GM12875 (cell line): ENCODE measurements at regions not wholly inside any gene's neighbourhood (a gene's known extent, or its start where the extent isn't known, plus 50 kb on each side); places are given as distances from the start of the nearest gene placed in this dataset.

Source experiments
- H3K4me3 ChIP-seq: one replicate; pipeline ENCODE4 v1.5.1; 2011; ENCODE audit warnings: low read depth, low read length, control low read depth
- TF ChIP-seq, protein P1 (sequence below): IDR thresholded peaks from 2 replicates; pipeline ENCODE4 v1.5.1; 2011; ENCODE audit warnings: low read depth, mild to moderate bottlenecking, control low read depth, inconsistent platforms, low read length, moderate library complexity, borderline replicate concordance; ENCODE audit not compliant: insufficient read depth

DNA sequence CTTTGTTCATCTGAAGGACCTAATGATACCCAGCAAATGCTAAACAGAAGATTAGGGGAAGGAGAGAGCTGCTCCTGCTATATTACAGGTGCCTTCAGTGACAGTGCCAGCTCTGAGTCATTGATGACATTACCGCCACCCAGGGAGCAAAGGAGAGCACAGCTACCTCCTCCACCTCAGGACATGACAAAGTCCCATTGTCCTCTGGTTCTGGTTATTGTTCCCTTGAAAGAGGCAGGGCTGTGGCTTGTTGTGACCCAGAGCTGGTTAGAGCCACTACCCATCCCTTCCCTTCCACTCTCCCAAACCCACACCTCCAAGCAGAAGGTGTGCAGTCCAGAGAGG, 363.5 kb upstream of the DUSP10 start:
- no peak overlapping the region for H3K4me3 ChIP-seq
- TF ChIP-seq, protein P1, sequence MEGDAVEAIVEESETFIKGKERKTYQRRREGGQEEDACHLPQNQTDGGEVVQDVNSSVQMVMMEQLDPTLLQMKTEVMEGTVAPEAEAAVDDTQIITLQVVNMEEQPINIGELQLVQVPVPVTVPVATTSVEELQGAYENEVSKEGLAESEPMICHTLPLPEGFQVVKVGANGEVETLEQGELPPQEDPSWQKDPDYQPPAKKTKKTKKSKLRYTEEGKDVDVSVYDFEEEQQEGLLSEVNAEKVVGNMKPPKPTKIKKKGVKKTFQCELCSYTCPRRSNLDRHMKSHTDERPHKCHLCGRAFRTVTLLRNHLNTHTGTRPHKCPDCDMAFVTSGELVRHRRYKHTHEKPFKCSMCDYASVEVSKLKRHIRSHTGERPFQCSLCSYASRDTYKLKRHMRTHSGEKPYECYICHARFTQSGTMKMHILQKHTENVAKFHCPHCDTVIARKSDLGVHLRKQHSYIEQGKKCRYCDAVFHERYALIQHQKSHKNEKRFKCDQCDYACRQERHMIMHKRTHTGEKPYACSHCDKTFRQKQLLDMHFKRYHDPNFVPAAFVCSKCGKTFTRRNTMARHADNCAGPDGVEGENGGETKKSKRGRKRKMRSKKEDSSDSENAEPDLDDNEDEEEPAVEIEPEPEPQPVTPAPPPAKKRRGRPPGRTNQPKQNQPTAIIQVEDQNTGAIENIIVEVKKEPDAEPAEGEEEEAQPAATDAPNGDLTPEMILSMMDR, result no peak

DNA sequence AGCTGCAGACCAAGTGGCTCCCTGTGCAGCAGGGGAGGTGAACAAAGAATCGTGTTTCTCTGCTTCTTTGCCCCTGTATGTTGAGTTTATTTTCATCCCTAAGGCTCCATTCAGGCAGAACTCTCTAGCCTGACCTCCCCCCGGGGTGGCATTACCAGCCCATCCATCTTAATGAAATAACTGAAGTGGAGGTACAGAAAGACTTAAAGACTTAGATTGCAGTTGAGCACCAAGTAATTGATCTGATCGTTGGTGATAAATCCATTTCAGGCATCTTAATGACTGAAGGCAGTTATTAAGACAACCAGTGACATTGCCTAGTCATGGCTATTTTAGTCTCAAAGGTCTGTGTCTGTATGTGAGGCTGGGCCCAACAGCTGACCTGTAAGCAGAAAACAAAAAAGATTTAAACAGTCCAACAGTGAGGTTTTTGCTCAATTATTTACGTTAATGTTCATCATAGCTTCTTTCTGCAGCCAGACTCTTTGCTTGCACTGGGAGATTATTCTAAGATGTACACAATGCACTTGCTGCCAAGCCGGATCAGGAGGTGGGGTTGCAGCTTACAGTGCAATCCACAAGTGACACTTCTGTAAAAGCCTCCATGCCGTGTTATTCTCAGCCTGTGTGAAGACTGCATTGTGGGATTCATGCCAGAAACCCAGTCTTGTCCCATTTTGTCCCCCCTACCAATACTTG, 363.0 kb upstream of the DUSP10 start:
- TF ChIP-seq, protein P1, result no peak
- H3K4me3 ChIP-seq, result no peak overlapping the region

DNA sequence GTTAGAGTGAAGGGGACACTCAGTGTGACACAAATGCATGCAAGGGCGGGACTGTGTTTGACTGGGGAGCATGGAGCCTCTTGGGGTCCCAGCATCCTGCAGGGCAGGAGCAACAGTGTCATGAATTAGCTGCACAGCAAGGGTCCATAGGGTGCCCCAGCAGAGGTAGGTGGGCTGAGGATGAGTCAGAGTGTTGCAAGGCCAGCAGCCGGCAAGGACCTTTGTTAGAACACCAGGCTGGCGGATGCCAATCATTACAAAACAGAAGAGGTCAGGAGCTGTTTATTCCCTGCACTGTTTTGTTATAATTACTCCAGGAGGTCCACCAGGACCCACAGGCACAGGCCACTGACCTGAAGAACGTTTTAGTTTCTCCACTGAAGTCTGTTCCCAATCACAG, 362.2 kb upstream of the DUSP10 start:
- TF ChIP-seq, protein P1, result no peak
- no peak overlapping the region for H3K4me3 ChIP-seq

DNA sequence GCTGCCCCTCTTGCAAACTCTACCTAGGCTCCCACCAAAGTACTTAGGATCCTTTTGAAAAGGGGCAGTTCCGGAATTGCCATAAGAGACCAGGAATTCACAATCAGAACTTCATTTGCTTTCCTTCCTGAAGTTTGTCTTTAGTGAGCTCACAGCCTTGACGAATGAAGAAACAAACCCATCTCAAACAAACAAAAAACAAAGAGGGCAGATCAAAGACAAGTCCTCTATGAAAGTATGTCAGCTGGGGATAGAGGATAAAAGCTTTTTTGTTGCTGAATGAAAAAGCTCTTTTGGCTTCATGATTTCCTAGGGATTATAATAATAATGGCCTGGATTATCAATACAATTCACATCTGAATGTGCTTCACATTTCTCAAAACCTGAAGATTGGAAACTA, 357.9 kb upstream of the DUSP10 start:
- TF ChIP-seq, protein P1, result no peak
- H3K4me3 ChIP-seq, result no peak overlapping the region

DNA sequence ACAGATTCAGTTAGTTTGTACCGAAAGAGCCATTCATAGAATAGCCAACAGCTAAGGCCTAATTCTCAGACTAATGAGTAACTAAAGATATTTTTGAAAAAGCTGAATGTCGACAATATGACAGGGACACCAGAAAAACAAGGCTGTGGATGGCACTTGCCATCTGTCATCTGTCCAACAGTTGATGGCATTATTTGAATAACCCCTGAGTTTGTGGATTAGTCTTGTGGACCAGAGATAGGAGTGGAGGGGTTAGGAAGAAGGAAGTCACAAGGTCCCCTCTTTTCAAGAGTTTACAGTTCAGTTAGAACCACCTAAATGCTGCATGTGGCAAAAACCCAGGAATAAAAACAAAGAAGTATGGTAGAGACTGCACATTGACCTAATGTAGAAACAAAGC, 356.5 kb upstream of the DUSP10 start:
- H3K4me3 ChIP-seq, result no peak overlapping the region
- TF ChIP-seq, protein P1, result no peak

DNA sequence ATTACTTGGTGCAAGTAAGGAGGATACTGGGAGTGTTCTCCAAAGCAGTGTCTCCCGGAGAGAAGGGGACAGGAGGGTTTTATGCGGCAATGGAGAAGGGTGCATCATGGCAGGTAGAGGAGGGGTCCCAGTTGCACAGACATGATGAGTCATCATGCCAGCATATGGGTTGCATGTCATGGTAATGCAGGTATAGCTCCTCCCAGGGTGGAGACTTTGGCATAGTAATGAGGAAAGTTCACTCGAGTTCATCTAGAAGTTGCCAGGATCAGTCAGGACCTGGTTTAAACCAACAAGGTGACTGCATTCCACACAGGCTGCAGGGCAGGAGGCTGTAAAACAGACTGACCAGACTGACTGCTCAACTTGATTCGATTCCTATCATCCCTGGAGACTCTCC, 355.7 kb upstream of the DUSP10 start:
- TF ChIP-seq, protein P1, result no peak
- no peak overlapping the region for H3K4me3 ChIP-seq

DNA sequence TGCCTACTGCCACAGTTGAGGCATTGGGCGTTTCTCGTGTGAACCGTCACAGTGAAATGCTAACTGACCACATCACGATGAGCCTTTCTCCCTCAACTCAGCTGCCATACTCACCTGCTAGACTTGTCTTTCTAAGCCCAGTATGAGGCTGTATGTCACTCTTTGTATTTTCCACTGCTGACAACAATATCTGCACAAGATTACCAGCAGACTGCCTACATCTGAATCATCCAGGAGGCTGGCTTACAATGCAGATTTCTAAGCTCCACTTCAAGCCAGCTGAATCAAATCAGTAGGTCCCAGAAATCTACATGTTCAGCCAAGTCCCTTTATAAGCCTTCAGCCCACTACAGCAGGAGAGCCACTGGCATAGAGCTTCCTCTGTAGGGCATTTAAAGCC, 355.0 kb upstream of the DUSP10 start:
- TF ChIP-seq, protein P1, result no peak
- no peak overlapping the region for H3K4me3 ChIP-seq
